ENCODE measurements at regions not wholly inside any gene's neighbourhood (a gene's known extent, or its start where the extent isn't known, plus 50 kb on each side); places are given as distances from the start of the nearest gene placed in this dataset.

DNA sequence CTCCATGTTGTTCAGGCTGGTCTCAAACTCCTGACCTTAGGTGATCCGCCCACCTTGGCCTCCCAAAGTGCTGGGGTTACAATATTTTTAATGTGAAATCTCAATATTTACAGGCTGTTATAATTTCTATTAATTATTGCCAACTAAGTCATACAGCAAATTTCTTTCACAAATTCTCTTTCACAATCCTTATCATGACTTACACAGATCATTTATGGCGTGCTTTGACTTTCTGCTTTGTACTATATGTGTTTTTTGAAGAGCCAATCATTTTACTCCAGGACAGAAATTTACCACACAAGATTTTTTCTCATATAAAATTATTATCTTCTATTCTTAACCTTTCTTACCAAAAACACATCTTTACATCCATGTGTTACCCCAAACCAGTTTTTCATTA is 1729.9 kb downstream of the NCAM2 start:
- no peaks in the 10 kb centered on the region for H3K4me1 ChIP-seq
- TF ChIP-seq CTCF (IDR thresholded peaks at IDR 0.05): no peak
- TF ChIP-seq POLR2A (IDR thresholded peaks at IDR 0.05): no peak
- TF ChIP-seq EP300 (IDR thresholded peaks at IDR 0.05): no peak
- no peak for TF ChIP-seq POLR2AphosphoS5 (IDR thresholded peaks at IDR 0.05)
- no peak for DNase-seq (ENCODE audit: low spot score in 2 of 2)
- no peaks in the 10 kb centered on the region for H3K36me3 ChIP-seq
- H3K27ac ChIP-seq: no peak overlapping the region
- H3K9me3 ChIP-seq: no peaks in the 10 kb centered on the region
- 70% methylated on average over 2 of the region's 2 CpGs for WGBS
- no peak overlapping the region for H3K4me3 ChIP-seq
- no peaks in the 10 kb centered on the region for H3K27me3 ChIP-seq

DNA sequence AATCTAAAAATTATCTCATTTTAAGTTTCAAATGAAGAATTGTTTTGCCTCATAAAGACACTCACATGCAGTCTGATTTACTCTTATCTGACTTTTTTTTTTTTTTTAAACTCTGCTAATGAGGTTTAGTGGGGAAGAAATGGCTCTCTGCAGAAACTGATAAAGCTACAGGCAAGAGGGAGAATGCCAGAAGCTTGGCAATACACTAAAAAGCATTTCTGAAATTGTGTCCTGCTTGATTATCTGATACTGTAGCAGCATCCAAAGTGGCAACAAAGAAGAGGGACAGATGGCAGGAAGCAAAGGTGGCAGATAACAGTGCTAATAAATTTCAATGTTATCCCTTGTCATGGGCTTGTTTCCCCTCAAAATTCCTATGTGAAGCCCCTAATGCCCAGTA is 1744.9 kb downstream of the NCAM2 start:
- no peaks in the 10 kb centered on the region for H3K36me3 ChIP-seq
- no peak overlapping the region for H3K27ac ChIP-seq
- H3K4me3 ChIP-seq: no peak overlapping the region
- H3K4me1 ChIP-seq: no peaks in the 10 kb centered on the region
- TF ChIP-seq POLR2AphosphoS5 (IDR thresholded peaks at IDR 0.05) (no peak), CTCF (IDR thresholded peaks at IDR 0.05) (no peak), POLR2A (IDR thresholded peaks at IDR 0.05) (no peak), EP300 (IDR thresholded peaks at IDR 0.05) (no peak)
- H3K27me3 ChIP-seq: no peaks in the 10 kb centered on the region
- no peak for DNase-seq (ENCODE audit: low spot score in 2 of 2)
- H3K9me3 ChIP-seq: no peaks in the 10 kb centered on the region

- 61% methylated on average over 1 of the region's 1 CpG for WGBS
- TF ChIP-seq POLR2A (IDR thresholded peaks at IDR 0.05): no peak
- no peak for TF ChIP-seq POLR2AphosphoS5 (IDR thresholded peaks at IDR 0.05)
- TF ChIP-seq EP300 (IDR thresholded peaks at IDR 0.05): no peak
- no peak for TF ChIP-seq CTCF (IDR thresholded peaks at IDR 0.05)
- DNase-seq (ENCODE audit: low spot score in 2 of 2): no peak
Observed at GRCh38 chr21:22754746-22755145, 1756.5 kb downstream of the NCAM2 start.

GRCh38 chr21:22758478-22758877 is 1760.3 kb downstream of the NCAM2 start:
- Histone ChIP-seq H3K27ac (no peak overlapping the region), H3K9me3 (no peaks in the 10 kb centered on the region), H3K4me3 (no peak overlapping the region), H3K4me1 (no peaks in the 10 kb centered on the region), H3K27me3 (no peaks in the 10 kb centered on the region), H3K36me3 (no peaks in the 10 kb centered on the region)
- DNase-seq (ENCODE audit: low spot score in 2 of 2): no peak
- WGBS: 93% methylated on average over 1 of the region's 1 CpG
- TF ChIP-seq POLR2AphosphoS5 (IDR thresholded peaks at IDR 0.05) (no peak), EP300 (IDR thresholded peaks at IDR 0.05) (no peak), POLR2A (IDR thresholded peaks at IDR 0.05) (no peak), CTCF (IDR thresholded peaks at IDR 0.05) (no peak)

More at GRCh38 chr21:22754746-22755145, 1756.5 kb downstream of the NCAM2 start:
- no peaks in the 10 kb centered on the region for H3K36me3 ChIP-seq
- no peaks in the 10 kb centered on the region for H3K9me3 ChIP-seq
- no peak overlapping the region for H3K4me3 ChIP-seq
- H3K27me3 ChIP-seq: no peaks in the 10 kb centered on the region
- no peaks in the 10 kb centered on the region for H3K4me1 ChIP-seq
- no peak overlapping the region for H3K27ac ChIP-seq

- WGBS: 86% methylated on average over 2 of the region's 2 CpGs
- Histone ChIP-seq H3K27ac (no peak overlapping the region), H3K4me1 (no peaks in the 10 kb centered on the region), H3K4me3 (no peak overlapping the region), H3K9me3 (peaks cover 4% of the 10 kb centered on the region), H3K36me3 (no peaks in the 10 kb centered on the region), H3K27me3 (no peaks in the 10 kb centered on the region)
- TF ChIP-seq POLR2A (IDR thresholded peaks at IDR 0.05): no peak
- TF ChIP-seq POLR2AphosphoS5 (IDR thresholded peaks at IDR 0.05): no peak
- TF ChIP-seq EP300 (IDR thresholded peaks at IDR 0.05): no peak
- TF ChIP-seq CTCF (IDR thresholded peaks at IDR 0.05): no peak
- no peak for DNase-seq (ENCODE audit: low spot score in 2 of 2)
Observed at GRCh38 chr21:22762463-22762862, 1764.3 kb downstream of the NCAM2 start.

Data from suprapubic skin (tissue), 4 donors.